ENCODE measurements at regions not wholly inside any gene's neighbourhood (a gene's known extent, or its start where the extent isn't known, plus 50 kb on each side); places are given as distances from the start of the nearest gene placed in this dataset.

DNA sequence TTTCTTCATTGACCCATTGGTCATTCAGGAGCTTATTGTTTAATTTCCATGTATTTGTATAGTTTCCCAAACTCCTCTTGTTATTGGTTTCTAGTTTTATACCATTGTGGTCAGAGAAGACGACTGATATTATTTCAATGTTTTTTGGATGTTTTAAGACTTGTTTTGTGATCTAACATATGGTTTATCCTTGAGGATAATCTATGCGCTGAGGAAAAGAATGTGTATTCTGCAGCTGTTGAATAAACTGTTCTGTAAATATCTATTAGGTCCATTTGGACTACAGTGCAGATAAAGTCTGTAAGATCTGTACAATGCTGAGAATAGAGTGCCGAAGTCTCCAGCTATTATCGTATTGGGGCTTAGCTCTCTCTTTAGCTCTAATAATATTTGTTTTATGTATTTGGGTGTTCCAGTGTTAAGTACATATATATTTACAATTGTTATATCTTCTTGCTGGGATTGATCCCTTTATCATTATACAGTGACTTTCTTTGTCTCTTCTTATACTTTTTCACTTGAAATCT lies 223.3 kb upstream of the ZNF217 start:
- peaks cover 5% of the 10 kb centered on the region for H3K4me1 Mint-ChIP-seq (ENCODE audit: unreplicated experiment)
- H3K27me3 Mint-ChIP-seq, result no peaks in the 10 kb centered on the region
- TF ChIP-seq, protein P1, sequence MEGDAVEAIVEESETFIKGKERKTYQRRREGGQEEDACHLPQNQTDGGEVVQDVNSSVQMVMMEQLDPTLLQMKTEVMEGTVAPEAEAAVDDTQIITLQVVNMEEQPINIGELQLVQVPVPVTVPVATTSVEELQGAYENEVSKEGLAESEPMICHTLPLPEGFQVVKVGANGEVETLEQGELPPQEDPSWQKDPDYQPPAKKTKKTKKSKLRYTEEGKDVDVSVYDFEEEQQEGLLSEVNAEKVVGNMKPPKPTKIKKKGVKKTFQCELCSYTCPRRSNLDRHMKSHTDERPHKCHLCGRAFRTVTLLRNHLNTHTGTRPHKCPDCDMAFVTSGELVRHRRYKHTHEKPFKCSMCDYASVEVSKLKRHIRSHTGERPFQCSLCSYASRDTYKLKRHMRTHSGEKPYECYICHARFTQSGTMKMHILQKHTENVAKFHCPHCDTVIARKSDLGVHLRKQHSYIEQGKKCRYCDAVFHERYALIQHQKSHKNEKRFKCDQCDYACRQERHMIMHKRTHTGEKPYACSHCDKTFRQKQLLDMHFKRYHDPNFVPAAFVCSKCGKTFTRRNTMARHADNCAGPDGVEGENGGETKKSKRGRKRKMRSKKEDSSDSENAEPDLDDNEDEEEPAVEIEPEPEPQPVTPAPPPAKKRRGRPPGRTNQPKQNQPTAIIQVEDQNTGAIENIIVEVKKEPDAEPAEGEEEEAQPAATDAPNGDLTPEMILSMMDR (conservative IDR thresholded peaks at IDR 0.05), result no peak
- H3K36me3 Mint-ChIP-seq, result no peaks in the 10 kb centered on the region
- peaks cover 7% of the 10 kb centered on the region for H3K9me3 Mint-ChIP-seq
- H3K27ac Mint-ChIP-seq, result no peak overlapping the region
- no peak overlapping the region for H3K4me3 Mint-ChIP-seq
- DNase-seq (ENCODE audit: extremely low spot score, unreplicated experiment), result no peak

DNA sequence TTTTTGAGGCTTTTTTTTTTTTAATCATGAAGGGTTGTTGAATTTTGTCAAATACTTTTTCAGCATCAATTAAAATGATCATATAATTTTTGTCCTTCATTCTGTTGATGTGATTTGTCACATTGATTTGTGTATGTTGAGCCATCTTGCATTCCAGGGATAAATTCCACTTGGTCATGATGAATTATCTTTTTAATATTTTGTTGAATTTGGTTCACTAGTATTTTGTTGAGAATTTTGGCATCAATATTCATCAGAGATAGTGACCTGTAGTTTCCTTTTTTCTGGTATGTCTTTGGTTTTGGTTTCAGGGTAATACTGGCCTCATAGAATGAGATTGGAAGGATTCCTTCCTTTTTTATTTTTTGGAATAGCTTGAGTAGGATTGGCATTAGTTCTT lies 221.9 kb upstream of the ZNF217 start:
- Mint-ChIP-seq H3K27me3 (no peaks in the 10 kb centered on the region), H3K4me3 (no peak overlapping the region), H3K9me3 (peaks cover 7% of the 10 kb centered on the region), H3K36me3 (no peaks in the 10 kb centered on the region), H3K4me1 (ENCODE audit: unreplicated experiment) (peaks cover 5% of the 10 kb centered on the region), H3K27ac (no peak overlapping the region)
- DNase-seq (ENCODE audit: extremely low spot score, unreplicated experiment), result no peak
- TF ChIP-seq, protein P1 (conservative IDR thresholded peaks at IDR 0.05), result no peak

DNA sequence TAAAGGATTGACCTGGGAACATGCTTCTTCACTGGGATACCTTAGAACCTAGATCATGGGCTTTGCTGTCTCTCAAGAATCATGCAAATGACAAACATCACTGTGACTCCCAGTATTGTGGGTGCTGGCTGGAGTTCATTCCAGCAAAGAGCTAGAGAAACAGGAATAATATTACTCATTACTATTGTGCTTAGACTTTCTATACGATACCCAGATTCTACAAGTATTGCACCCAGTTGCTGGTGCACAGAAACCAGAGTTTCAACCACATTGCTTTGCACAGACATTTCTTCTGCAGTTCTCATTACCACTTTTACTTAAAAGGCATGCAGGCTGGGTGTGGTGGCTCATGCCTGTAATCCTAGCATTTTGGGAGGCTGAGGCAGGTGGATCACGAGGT lies 220.4 kb upstream of the ZNF217 start:
- H3K27ac Mint-ChIP-seq, result no peak overlapping the region
- H3K4me1 Mint-ChIP-seq (ENCODE audit: unreplicated experiment), result peaks cover 5% of the 10 kb centered on the region
- H3K4me3 Mint-ChIP-seq, result no peak overlapping the region
- no peaks in the 10 kb centered on the region for H3K36me3 Mint-ChIP-seq
- no peak for DNase-seq (ENCODE audit: extremely low spot score, unreplicated experiment)
- no peaks in the 10 kb centered on the region for H3K27me3 Mint-ChIP-seq
- TF ChIP-seq, protein P1 (conservative IDR thresholded peaks at IDR 0.05), result no peak
- H3K9me3 Mint-ChIP-seq, result peaks cover 7% of the 10 kb centered on the region

DNA sequence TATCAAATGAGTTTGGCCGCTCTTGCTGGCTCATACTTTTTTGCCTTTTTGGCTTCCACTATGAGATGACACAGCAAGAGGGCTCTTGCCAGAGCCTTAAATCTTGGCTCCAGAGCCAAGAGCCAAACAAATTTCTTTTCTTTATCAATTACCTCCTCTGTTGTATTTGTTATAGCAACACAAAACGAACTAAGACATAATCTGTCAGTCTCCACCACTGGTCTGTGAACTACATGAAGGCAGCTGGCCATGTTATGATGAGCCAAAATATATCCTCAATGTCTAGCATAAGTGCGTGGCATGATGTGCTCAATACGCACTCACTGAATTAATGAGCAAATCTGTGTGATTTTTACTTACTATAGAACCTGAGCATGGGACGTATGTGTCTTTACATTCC lies 220.0 kb upstream of the ZNF217 start:
- H3K36me3 Mint-ChIP-seq, result no peaks in the 10 kb centered on the region
- TF ChIP-seq, protein P1 (conservative IDR thresholded peaks at IDR 0.05), result no peak
- H3K9me3 Mint-ChIP-seq, result peaks cover 4% of the 10 kb centered on the region
- no peak overlapping the region for H3K4me3 Mint-ChIP-seq
- H3K4me1 Mint-ChIP-seq (ENCODE audit: unreplicated experiment), result peaks cover 5% of the 10 kb centered on the region
- no peak overlapping the region for H3K27ac Mint-ChIP-seq
- H3K27me3 Mint-ChIP-seq, result no peaks in the 10 kb centered on the region
- no peak for DNase-seq (ENCODE audit: extremely low spot score, unreplicated experiment)

DNA sequence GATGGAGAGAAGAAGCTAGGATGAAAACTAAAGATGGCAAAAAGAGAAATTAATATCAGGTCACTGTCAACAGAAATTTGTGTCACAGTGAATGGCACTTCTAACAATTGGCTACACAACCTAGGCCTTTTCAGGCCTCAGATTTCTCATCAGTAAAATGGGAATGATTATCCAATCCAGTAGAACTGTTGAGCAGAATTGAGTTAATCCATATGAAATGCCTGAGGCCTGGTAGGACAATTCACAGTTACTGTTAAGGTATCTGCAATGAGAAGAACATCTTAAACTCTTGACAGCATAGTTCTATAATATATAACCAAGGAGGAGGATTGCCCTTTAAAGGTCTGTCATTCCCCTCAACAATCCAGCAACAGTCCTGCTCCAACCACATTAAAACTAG lies 217.9 kb upstream of the ZNF217 start:
- H3K27ac Mint-ChIP-seq, result no peak overlapping the region
- TF ChIP-seq, protein P1 (conservative IDR thresholded peaks at IDR 0.05), result no peak

More for the DNA sequence above, 217.9 kb upstream of the ZNF217 start:
- no peaks in the 10 kb centered on the region for H3K9me3 Mint-ChIP-seq
- DNase-seq (ENCODE audit: extremely low spot score, unreplicated experiment), result no peak
- peaks cover 5% of the 10 kb centered on the region for H3K4me1 Mint-ChIP-seq (ENCODE audit: unreplicated experiment)
- no peak overlapping the region for H3K4me3 Mint-ChIP-seq
- H3K36me3 Mint-ChIP-seq, result no peaks in the 10 kb centered on the region
- H3K27me3 Mint-ChIP-seq, result no peaks in the 10 kb centered on the region
